Naive B cell (primary cell): ENCODE measurements at regions not wholly inside any gene's neighbourhood (a gene's known extent, or its start where the extent isn't known, plus 50 kb on each side); places are given as distances from the start of the nearest gene placed in this dataset.
A peak's percentile ranks its signal among the peaks of the same experiment; 100 is the strongest.
"Not testable (repeated sequence)": the region's sequence is repeated elsewhere in the genome, so short reads cannot be mapped to it uniquely, and the experiment has no call there.

Experiments used
- ATAC-seq, 2 donors: fragments of 150-1000 bp; cut with Tn5 transposase; 2 replicates each; pipeline ENCODE4 v1.10.0; 2021; ENCODE audit warnings: low read depth in 2 of 2, mild to moderate bottlenecking in 2 of 2, moderate library complexity in 2 of 2
- DNase-seq: peaks from one replicate; pipeline ENCODE4 v3.0.0; 2022
- H3K27ac Mint-ChIP-seq, 6 donors: one replicate each; pipeline ENCODE4 v1.8.0; 2020 to 2022; ENCODE audit warnings: mild to moderate bottlenecking in 6 of 6, mixed read lengths in 6 of 6, moderate library complexity in 5 of 6, inconsistent platforms in 2 of 6
- H3K27me3 Mint-ChIP-seq, 3 donors: one replicate each; pipeline ENCODE4 v1.8.0; 2021 to 2022; ENCODE audit warnings: mixed read lengths in 3 of 3, mild to moderate bottlenecking in 1 of 3
- H3K36me3 Mint-ChIP-seq, 2 donors: one replicate each; pipeline ENCODE4 v1.8.0; 2020 to 2022; ENCODE audit warnings: mixed read lengths in 2 of 2, inconsistent platforms in 1 of 2, mild to moderate bottlenecking in 1 of 2
- H3K4me1 Mint-ChIP-seq, 3 donors: one replicate each; pipeline ENCODE4 v1.8.0; 2020 to 2022; ENCODE audit warnings: mixed read lengths in 3 of 3, inconsistent platforms in 1 of 3, mild to moderate bottlenecking in 1 of 3, moderate library complexity in 1 of 3
- H3K4me3 Mint-ChIP-seq, 8 donors: one replicate each; pipeline ENCODE4 v1.8.0; 2020 to 2022; ENCODE audit warnings: mild to moderate bottlenecking in 8 of 8, mixed read lengths in 8 of 8, moderate library complexity in 8 of 8, inconsistent platforms in 2 of 8
- H3K9me3 Mint-ChIP-seq, 7 donors: one replicate each; pipeline ENCODE4 v1.8.0; 2020 to 2022; ENCODE audit warnings: mixed read lengths in 7 of 7, mild to moderate bottlenecking in 5 of 7, inconsistent platforms in 2 of 7, moderate library complexity in 1 of 7

- H3K9me3 Mint-ChIP-seq: peaks cover 2 to 15% (median 4%) of the 10 kb centered on the region in 7 donors
- H3K4me1 Mint-ChIP-seq: no peaks in the 10 kb centered on the region
- ATAC-seq: no peak
- no peak overlapping the region for H3K27ac Mint-ChIP-seq
- peaks cover 12 to 17% (median 15%) of the 10 kb centered on the region in 3 donors for H3K27me3 Mint-ChIP-seq
- H3K4me3 Mint-ChIP-seq: no peak overlapping the region
- no peaks in the 10 kb centered on the region for H3K36me3 Mint-ChIP-seq
- no peak for DNase-seq
Observed at GRCh38 chr10:131825960-131826650, 74.7 kb upstream of the PPP2R2D start.

GRCh38 chr10:131829156-131829930 lies 71.5 kb upstream of the PPP2R2D start:
- no peaks in the 10 kb centered on the region for H3K4me1 Mint-ChIP-seq
- H3K9me3 Mint-ChIP-seq: peaks cover 2 to 15% (median 4%) of the 10 kb centered on the region in 7 donors
- DNase-seq (no peak), ATAC-seq (no peak)
- H3K27ac Mint-ChIP-seq: no peak overlapping the region
- H3K36me3 Mint-ChIP-seq: no peaks in the 10 kb centered on the region
- H3K27me3 Mint-ChIP-seq: peaks cover 13 to 26% (median 26%) of the 10 kb centered on the region in 3 donors
- H3K4me3 Mint-ChIP-seq: no peak overlapping the region

- H3K27me3 Mint-ChIP-seq: peaks cover 9 to 21% (median 19%) of the 10 kb centered on the region in 3 donors
- no peak overlapping the region for H3K4me3 Mint-ChIP-seq
- DNase-seq: no peak
- ATAC-seq: no peak
- no peak overlapping the region for H3K27ac Mint-ChIP-seq
- H3K9me3 Mint-ChIP-seq: peaks cover 4 to 24% (median 7%) of the 10 kb centered on the region in 7 donors
- no peaks in the 10 kb centered on the region for H3K4me1 Mint-ChIP-seq
- H3K36me3 Mint-ChIP-seq: peaks cover 0 to 4% of the 10 kb centered on the region in 2 donors
Observed at GRCh38 chr10:131830446-131831130, 70.2 kb upstream of the PPP2R2D start.

- Mint-ChIP-seq H3K36me3 (peaks cover 0 to 4% of the 10 kb centered on the region in 2 donors), H3K27me3 (peaks cover 5 to 19% (median 17%) of the 10 kb centered on the region in 3 donors), H3K4me3 (peak overlapping the region in 1 of 8 donors; percentile 66), H3K27ac (no peak overlapping the region), H3K4me1 (no peaks in the 10 kb centered on the region), H3K9me3 (peaks cover 4 to 29% (median 9%) of the 10 kb centered on the region in 7 donors)
- no peak for DNase-seq
- no peak for ATAC-seq
Observed at GRCh38 chr10:131831561-131831960, 69.2 kb upstream of the PPP2R2D start.

- Mint-ChIP-seq H3K36me3 (peaks cover 0 to 4% of the 10 kb centered on the region in 2 donors), H3K4me3 (no peak overlapping the region), H3K9me3 (peaks cover 4 to 29% (median 9%) of the 10 kb centered on the region in 7 donors), H3K27me3 (peaks cover 5 to 19% (median 14%) of the 10 kb centered on the region in 3 donors), H3K4me1 (no peaks in the 10 kb centered on the region), H3K27ac (no peak overlapping the region)
- no peak for ATAC-seq
- no peak for DNase-seq
Observed at GRCh38 chr10:131832056-131832685, 68.6 kb upstream of the PPP2R2D start.

GRCh38 chr10:131833013-131833412 lies 67.8 kb upstream of the PPP2R2D start:
- peaks cover 0 to 4% of the 10 kb centered on the region in 2 donors for H3K36me3 Mint-ChIP-seq
- no peaks in the 10 kb centered on the region for H3K4me1 Mint-ChIP-seq
- peaks cover 0 to 19% (median 14%) of the 10 kb centered on the region in 3 donors for H3K27me3 Mint-ChIP-seq
- peaks cover 0 to 20% (median 6%) of the 10 kb centered on the region in 7 donors for H3K9me3 Mint-ChIP-seq
- DNase-seq (no peak), ATAC-seq (no peak)
- no peak overlapping the region for H3K27ac Mint-ChIP-seq
- H3K4me3 Mint-ChIP-seq: no peak overlapping the region

GRCh38 chr10:131833446-131834080 lies 67.2 kb upstream of the PPP2R2D start:
- no peak for DNase-seq
- H3K36me3 Mint-ChIP-seq: peaks cover 0 to 4% of the 10 kb centered on the region in 2 donors
- H3K4me3 Mint-ChIP-seq: no peak overlapping the region
- H3K27ac Mint-ChIP-seq: no peak overlapping the region
- H3K4me1 Mint-ChIP-seq: no peaks in the 10 kb centered on the region
- peaks cover 0 to 19% (median 14%) of the 10 kb centered on the region in 3 donors for H3K27me3 Mint-ChIP-seq
- ATAC-seq: no peak
- H3K9me3 Mint-ChIP-seq: peaks cover 0 to 15% (median 6%) of the 10 kb centered on the region in 7 donors

- Mint-ChIP-seq H3K27me3 (peaks cover 0 to 19% (median 14%) of the 10 kb centered on the region in 3 donors), H3K36me3 (peaks cover 0 to 4% of the 10 kb centered on the region in 2 donors), H3K27ac (no peak overlapping the region), H3K4me3 (no peak overlapping the region), H3K9me3 (peaks cover 0 to 14% (median 6%) of the 10 kb centered on the region in 7 donors), H3K4me1 (no peaks in the 10 kb centered on the region)
- no peak for DNase-seq
- ATAC-seq: no peak
Observed at GRCh38 chr10:131834152-131834810, 66.5 kb upstream of the PPP2R2D start.

- Mint-ChIP-seq H3K9me3 (peaks cover 0 to 14% (median 6%) of the 10 kb centered on the region in 7 donors), H3K27me3 (no peaks in the 10 kb centered on the region), H3K27ac (no peak overlapping the region), H3K4me3 (no peak overlapping the region), H3K36me3 (peaks cover 0 to 4% of the 10 kb centered on the region in 2 donors), H3K4me1 (no peaks in the 10 kb centered on the region)
- no peak for ATAC-seq
- DNase-seq: no peak
Observed at GRCh38 chr10:131838966-131839742, 61.7 kb upstream of the PPP2R2D start.

- H3K9me3 Mint-ChIP-seq, H3K4me3 Mint-ChIP-seq, H3K4me1 Mint-ChIP-seq, H3K27ac Mint-ChIP-seq, H3K27me3 Mint-ChIP-seq, DNase-seq, H3K36me3 Mint-ChIP-seq, ATAC-seq: not testable (repeated sequence)
Observed at GRCh38 chr10:131839880-131840787, 60.7 kb upstream of the PPP2R2D start.

GRCh38 chr10:131840788-131841118 lies 60.1 kb upstream of the PPP2R2D start:
- Mint-ChIP-seq H3K36me3 (no peaks in the 10 kb centered on the region), H3K4me1 (no peaks in the 10 kb centered on the region), H3K4me3 (no peak overlapping the region), H3K27ac (no peak overlapping the region), H3K27me3 (peaks cover 0 to 3% (median 0%) of the 10 kb centered on the region in 3 donors), H3K9me3 (peaks cover 0 to 6% (median 0%) of the 10 kb centered on the region in 7 donors)
- DNase-seq (no peak), ATAC-seq (no peak)
